ENCODE measurements at regions not wholly inside any gene's neighbourhood (a gene's known extent, or its start where the extent isn't known, plus 50 kb on each side); places are given as distances from the start of the nearest gene placed in this dataset.

DNA sequence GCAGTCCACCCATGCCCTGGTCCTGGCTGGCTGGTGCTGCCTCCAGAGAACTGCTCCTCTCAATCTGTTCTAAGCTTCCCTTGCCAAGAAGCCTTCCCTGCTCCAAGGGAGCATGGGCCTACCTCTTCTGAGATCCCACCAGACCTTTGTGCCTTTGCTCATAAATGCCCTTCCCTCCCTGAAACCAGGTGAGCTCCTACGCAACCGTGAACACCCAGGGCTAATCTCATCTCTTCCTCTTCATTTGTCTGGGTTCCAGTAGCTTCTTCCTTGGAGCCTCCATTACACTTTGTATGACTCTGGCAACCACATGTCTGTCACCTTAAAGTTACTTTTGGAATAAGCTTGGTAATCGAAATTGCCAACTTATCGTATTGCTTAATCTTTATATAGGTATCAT, 270.6 kb downstream of the PBX3 start:
- DNase-seq (ENCODE audit: low read depth in 2 of 2, low spot score in 1 of 2) = no peak

DNA sequence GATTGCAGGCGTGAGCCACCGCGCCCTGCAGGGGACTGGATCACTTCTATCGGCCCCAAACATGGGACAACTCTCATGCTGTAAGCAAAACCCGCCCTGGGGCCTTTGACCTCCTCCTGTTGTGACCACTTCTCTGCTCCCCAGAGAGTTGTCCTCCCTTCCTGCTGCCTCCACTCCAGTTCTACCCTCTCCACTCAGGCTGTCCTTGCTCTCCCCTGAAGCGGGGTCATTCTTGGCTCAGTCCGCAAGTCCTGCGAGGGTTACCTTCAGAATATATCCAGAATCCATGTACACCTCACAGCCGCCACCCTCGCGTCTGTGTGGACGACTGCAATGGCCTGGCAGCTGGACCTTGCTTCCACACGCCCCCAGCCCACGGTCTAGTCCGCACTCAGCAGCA, 273.7 kb downstream of the PBX3 start:
- no peak for DNase-seq (ENCODE audit: low read depth in 2 of 2, low spot score in 1 of 2)

DNA sequence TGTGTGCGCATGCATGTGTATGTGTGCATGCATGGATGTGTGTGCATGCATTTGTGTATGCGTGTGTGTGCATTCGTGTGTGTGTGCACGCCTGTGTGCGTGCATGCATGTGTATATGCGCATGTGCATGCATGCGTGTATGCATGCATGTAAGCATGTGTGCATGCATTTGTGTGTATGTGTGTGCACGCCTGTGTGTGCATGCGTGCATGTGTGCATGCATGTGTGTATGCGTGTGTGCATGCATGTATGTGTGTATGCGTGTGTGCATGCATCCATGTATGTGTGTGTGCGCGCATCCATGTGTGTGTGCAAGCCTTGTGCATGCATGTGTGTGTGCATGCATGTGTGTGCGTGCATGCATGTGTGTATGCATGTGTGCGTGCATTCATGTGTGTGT, 276.8 kb downstream of the PBX3 start:
- DNase-seq (ENCODE audit: low read depth in 2 of 2, low spot score in 1 of 2) = no peak

DNA sequence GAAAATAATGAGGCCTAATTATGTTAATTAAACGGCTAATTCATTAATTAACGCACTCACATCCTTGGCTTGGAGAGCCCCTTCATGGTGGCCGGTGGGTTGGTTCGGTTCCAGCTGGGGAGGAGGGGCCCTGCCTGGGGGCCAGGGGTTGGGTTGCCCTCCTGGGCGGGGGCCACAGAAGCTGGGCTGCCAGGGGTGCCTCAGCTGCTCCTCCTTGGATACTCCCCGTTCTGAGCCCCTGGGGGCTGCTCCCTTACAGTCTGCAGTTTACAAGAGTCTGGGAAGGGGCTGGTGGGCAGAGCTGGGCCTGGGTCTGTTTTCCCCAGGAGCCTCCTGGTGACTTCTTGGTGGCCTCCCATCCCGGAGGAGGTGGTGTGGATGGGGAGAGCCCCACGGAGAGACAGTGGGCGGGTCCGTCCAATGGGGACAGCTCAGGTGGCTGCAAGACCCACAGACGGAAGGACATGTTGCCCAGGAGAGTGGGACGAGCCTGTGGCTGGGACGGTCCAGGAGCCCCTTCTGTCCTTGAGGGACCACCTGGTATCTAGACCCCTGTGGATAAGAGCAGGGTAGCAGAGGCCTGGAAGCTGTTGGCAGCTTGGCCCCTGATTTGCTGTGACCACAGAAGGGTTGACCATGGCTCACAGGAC, 277.5 kb downstream of the PBX3 start:
- DNase-seq (ENCODE audit: low read depth in 2 of 2, low spot score in 1 of 2) = no peak

DNA sequence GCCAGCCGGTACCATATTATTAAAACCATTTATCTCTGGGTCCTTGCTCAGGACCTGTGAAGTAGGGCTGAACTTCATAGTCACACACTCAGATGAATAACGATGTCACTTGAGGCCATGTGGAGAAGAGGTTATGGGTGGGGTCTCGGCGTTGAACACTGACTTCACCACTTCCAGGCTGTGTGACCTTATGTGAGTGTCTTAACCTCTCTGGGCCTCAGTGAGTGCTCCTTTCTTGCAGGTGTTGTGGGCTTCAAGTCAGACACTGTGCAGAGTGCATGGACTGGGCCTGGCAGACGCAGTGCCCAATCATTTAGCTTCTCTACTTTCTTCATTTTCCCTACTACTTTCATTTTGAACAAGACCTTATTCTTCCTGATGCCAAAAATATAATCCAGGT, 278.8 kb downstream of the PBX3 start:
- no peak for DNase-seq (ENCODE audit: low read depth in 2 of 2, low spot score in 1 of 2)

DNA sequence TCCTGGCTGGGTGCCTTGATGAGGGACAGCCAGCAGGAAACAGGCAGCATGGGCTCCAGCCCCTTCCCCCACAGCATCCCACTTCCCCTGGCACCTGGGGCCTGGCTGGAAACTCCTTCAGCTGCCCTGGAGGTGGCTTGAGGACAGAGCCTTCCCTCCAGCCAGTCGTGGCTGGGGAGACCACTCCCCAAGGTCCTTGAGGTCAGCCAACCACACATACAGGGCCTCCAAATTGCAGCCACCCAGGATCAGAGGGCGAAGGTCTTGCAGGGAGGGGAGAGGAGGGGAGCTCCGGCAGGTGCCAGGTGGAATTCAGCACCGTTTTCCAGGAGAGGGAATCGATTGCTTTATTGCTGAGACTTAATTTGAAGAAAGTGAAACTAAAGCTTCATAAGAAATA, 280.4 kb downstream of the PBX3 start:
- DNase-seq (ENCODE audit: low read depth in 2 of 2, low spot score in 1 of 2) = no peak

DNA sequence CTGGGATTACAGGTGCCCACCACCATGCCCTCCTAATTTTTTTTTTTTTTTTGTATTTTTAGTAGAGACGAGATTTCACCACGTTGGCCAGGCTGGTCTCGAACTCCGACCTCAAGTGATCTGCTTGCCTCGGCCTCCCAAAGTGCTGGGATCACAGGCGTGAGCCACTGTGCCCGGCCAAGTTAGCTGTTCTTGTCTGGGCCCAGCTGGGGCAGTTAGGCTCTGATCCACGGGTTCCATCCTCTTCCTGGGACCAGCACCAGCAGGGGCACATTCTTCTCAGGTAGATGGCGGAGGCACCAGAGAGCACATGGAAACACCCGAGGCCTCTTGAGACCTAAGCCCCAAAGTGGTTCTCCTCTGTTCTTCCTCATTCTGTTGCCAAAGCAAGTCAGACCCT, 281.6 kb downstream of the PBX3 start:
- no peak for DNase-seq (ENCODE audit: low read depth in 2 of 2, low spot score in 1 of 2)

DNA sequence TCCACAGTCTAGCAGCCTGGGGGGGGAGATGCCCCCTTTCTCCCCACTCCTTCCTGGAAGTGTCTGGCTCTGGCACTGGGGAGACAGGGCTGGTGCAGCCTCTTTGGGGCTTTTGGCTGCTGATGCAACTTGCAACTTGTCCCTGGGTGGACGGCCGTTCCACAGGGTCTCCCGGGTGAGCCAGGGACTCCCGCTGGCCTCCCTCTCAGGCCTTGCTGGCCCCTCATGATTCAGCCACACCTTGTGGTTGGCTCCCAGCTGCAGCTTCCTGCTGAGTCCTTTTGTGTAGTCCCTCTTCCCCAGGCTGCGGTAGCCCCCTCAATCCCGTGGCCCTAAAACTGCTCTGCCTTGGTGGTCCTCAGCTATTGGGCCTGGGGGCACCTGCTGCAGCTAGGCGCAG, 283.5 kb downstream of the PBX3 start:
- no peak for DNase-seq (ENCODE audit: low read depth in 2 of 2, low spot score in 1 of 2)

DNA sequence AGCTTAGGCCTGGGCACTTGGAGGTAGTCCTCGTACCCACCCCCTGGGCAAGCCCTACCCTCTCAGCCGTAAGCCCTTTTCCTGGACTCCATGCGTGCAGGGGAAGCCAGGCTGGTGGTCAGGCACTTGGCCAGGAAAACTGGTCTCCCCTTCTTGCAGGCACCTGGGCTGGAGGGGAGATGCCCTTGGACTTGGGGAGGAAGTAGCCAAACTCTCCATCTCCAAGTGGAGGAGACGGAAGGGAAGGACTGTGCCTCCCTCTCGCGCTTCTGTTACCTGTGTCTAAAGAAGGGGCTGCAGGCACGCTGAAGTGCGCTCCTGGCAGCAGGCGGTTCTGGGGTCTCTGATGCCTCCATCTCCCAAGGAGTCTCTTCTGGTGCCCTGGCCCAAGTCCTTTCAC, 283.9 kb downstream of the PBX3 start:
- DNase-seq (ENCODE audit: low read depth in 2 of 2, low spot score in 1 of 2) = no peak

DNA sequence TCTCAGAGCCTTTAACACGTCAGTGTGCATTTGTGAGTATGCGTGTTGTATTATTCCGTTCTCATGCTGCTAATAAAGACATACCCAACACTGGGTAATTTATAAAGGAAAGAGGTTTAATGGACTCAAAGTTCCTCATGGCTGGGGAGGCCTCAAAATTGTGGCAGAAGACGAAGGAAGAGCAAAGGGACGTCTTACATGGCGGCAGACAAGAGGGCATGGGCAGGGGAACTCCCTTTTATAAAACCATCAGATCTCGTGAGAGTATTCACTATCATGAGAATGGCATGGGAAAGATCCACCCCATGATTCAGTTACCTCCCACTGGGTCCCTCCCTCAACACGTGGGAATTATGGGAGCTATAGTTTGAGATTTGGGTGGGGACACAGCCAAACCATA, 285.0 kb downstream of the PBX3 start:
- DNase-seq (ENCODE audit: low read depth in 2 of 2, low spot score in 1 of 2) = no peak

DNA sequence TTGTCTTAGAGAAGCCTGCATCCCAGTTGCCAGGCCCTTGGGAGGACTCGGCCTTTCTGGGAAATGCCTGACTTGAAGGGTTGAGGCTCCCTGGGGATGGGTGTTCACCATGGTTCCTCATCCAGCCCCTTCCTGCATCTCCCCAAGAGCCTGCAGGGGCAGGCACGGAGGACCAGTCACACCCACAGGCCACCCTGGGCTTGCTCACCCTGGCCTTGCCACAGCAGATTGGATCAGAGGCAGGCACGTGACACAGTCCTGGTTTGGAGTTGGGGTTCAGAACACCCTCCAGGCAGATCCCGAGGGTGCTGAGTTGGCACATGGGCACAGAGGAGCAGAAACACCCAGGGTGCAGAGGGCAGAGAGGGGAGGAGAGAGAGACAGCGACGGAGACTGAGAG, 286.1 kb downstream of the PBX3 start:
- no peak for DNase-seq (ENCODE audit: low read depth in 2 of 2, low spot score in 1 of 2)

DNA sequence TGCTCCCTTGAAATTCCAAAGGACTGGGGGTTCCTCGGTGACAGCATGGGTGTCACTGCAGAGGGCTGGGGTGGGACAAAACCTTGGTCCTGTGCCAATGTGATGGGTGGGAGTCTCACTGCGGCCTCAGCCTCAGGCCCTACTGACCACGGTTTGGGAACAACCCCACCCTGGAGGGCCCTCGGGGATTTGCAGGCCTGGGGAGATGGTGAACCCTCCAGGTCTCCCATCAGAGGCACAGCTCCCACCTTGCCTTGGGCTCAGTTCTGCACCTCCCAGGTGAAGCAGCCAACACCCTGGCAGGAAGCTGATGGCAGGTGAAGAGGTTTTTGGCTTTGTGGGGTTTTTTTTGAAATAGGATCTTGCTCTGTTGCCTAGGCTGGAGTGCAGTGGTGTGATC, 286.8 kb downstream of the PBX3 start:
- DNase-seq (ENCODE audit: low read depth in 2 of 2, low spot score in 1 of 2) = no peak

DNA sequence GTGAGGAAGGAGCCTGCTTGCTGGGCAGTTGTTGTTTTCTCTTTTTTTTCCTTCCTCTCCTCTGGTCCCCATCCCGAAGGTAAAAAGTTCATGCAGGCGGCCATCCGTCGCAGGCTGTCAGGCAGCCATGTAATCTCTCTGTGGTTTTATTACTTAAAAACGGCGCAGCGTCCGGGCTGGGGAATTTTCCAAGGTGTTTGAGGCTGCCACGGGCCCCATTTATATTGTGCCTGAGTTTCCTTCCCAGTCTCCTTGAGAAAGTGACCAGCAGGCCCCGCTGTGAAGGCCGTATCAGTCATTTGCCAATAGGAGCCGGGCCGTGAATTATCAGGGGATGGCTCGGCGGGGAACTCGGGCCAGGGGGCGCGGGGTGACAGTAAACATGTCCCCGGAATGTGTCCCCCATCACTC, 289.7 kb downstream of the PBX3 start:
- no peak for DNase-seq (ENCODE audit: low read depth in 2 of 2, low spot score in 1 of 2)

DNA sequence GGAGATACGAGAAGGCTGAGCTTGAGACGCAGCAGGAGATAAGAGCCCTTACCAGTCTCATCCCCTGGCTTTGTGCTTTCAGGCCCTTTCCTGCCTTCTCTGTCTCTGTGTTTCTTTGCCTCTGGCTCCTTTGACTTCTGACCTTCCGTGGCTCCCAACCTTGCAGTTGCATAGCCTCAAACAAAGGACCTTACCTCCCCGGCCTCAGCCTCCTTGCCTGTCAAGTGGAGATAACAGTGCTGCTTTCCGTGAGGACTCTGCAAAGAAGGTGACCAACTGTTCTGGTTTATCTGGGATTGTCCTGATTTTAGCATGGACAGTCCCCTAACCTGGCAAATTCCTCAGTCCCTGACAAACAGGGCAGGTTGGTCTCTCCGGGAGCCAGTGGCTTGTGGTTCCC, 287.8 kb upstream of the MVB12B start:
- DNase-seq (ENCODE audit: low read depth in 2 of 2, low spot score in 1 of 2) = no peak

DNA sequence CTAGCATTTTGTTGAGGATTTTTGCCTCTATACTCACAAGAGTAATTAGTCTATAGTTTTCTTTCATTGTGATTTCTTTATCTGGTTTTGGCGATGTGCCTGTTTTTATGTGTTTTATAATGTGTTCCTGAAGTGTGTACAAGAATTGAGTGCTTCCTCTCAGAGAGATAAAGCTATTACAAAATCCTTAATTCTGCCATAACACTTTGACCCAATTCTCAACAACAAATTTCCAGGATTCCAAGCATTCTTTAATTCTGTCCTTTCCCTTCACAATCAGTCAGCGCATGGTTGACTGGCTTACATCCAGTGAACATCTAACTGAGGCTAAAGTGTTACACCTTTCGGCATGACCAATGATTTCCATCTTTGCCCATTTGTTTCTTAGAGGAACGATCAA, 282.9 kb upstream of the MVB12B start:
- DNase-seq (ENCODE audit: low read depth in 2 of 2, low spot score in 1 of 2) = no peak

DNA sequence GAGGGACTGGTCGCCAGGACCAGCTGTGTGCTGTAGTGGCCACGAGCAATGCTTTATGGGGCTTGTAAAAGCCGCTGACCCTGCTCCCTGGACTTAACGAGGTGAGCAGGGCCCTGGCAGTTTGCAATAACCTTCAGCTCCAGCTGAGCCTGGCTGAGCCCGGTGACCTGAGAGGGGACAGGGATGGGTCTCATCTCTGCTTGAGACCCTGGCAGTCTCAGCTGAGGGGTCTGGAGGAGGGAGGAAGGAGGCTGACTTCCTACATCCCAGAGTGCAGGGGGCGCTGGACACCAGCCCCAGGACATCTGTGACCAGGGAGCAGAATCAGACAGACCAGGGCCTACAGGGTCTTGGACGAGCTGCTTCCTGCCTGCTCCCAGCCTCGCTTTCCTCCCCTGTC, 277.5 kb upstream of the MVB12B start:
- DNase-seq (ENCODE audit: low read depth in 2 of 2, low spot score in 1 of 2) = no peak

DNA sequence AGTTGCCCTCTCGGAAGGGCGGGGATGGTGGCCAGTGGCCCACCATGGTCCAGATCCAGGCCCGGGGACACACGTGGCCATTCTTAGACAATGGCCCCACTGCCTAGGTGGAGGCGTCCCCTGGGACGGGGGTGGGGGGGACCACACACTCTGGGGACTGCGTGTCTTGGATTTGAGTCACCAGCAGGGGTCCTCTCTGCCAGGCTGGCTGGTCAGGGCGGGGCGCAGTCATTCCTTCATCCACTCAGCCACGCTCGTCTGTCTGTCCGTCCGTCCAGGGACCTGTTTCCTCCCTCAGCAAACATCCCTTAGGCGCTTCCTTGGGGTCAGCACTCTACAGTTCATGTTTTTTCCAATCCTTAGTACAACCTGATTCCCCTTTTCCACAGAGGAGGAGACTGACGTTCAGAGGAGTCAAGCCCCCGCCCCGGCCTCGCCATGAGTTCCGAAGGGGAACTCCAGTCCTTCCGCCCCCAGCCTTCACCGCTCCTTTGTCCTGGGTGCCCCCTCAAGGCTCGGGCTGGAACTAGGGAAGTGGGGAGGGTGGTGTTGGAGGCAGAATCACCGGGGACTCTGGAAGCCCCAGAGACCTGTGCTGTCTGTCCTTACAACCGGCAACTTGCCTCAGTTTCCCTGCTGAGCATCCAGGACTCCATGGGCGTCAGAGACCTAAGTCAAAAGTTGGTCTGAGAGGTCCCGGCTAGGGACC, 276.6 kb upstream of the MVB12B start:
- DNase-seq (ENCODE audit: low read depth in 2 of 2, low spot score in 1 of 2) = no peak

DNA sequence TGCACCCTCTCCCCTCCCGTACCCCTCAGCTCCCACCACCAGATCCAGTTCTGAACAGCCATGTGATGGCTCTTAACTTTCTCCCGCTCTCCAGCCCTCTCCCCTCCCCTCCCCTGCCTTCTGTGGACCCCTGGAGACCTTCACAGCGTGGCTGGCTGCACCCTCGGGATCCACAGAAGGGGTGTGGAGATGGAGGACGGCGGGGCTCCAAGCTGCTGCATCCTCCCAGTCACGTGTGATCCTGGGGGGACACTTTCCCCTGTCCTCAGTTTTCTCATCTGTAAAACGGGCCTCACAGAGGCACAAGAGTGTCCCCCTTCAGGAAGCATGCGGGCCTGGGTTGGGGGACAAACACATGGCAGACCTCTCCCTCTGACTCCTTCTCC, 276.0 kb upstream of the MVB12B start:
- DNase-seq (ENCODE audit: low read depth in 2 of 2, low spot score in 1 of 2) = no peak

DNA sequence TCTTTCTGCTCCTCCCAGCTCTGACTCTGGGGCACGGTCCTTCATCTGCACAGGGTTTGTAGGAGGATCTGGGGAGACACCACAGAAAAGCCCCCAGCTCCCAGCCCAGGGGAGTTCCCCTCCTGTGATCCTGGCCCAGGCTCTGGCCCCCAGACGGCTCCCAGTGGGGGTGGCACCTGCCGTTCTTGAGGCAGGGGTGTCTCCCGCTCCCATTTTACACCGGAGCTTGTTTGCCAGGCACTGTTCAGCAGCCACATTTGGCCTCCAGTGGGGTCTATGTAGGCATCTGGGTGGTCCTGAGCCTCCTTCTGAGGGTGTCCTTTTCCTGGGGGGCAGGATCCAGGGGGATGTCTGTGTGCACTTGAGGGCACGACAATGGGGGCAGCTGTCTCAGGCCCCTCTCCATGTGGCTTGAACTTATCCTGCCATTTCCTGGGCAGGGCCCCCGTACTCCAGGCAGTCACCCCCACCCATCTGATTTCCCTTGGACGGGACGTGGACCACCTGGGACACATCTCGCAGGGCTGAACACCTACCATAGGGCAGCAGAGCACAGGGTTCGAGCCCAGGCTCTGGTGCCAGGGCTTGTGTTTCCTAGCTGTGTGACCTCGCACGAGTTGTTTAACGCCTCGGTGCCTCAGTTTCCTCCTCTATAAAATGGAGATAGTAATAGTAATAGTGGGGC, 275.0 kb upstream of the MVB12B start:
- no peak for DNase-seq (ENCODE audit: low read depth in 2 of 2, low spot score in 1 of 2)

DNA sequence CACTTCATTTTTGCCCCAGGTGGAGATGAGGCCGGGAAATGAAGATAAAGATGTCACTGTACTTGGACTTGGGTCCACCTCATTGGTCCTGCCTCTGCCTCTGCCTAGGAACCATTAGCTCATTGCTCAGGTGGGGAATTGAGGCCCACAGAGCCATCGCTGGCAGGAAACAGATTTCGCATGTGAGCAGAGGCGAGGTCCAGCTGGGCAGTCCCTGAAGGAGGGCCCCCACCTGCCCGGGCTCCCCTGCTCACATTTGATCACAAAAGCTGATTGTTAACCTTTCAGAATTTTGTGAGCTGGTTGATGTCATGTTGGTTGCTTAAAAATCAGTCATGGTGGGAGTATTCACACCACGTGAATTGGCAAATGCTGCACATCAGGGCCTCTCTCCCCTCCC, 273.8 kb upstream of the MVB12B start:
- DNase-seq (ENCODE audit: low read depth in 2 of 2, low spot score in 1 of 2) = no peak

DNA sequence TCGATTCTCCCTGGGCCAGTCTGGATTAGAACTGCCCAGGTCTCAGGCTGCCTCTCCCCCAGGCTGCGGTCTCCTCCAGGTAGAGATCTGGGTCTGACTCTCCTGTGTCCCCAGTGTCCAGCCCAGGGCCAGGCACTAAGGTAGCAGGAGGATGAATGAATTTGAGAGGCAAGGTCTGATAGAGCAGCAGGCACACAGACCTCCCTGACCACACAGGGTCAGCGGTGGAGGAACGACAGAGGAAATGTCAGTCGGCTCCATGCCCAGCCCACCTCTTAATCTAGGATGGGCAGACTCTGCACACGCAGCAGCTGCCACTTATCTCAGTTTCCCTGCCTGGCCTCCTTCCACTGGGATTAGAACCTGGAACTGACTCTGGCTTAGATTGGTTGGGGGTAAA, 272.7 kb upstream of the MVB12B start:
- DNase-seq (ENCODE audit: low read depth in 2 of 2, low spot score in 1 of 2) = no peak

DNA sequence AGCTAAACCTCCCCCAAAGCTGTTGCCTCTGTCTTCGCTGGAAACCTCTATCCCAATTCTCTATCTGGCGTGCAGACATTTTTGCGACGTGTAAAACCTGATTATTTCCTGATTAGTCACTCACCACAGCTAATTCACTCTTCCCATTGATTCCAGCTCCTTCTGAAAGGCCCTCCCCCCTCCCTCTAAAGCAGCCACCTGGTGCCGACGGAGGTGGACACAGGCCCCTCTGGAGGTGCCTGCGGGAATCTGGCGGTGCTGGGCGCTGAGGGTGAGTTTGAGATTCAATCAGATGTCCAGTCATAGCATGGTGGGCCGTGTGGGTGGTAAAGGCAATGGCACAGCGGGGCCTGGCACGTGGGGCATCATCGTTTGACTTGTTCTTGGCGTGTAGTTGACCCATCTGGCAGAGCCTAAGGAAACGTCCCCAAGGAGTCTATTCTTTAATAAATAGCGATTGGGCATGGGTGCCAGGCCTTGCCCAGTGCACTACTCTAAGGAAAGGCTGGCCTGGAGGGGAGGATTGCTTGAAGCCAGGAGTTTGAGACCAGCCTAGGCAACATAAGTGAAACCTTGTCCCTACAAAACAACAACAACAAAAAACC, 271.1 kb upstream of the MVB12B start:
- DNase-seq (ENCODE audit: low read depth in 2 of 2, low spot score in 1 of 2) = no peak
